ENCODE measurements at regions not wholly inside any gene's neighbourhood (a gene's known extent, or its start where the extent isn't known, plus 50 kb on each side); places are given as distances from the start of the nearest gene placed in this dataset.

DNA sequence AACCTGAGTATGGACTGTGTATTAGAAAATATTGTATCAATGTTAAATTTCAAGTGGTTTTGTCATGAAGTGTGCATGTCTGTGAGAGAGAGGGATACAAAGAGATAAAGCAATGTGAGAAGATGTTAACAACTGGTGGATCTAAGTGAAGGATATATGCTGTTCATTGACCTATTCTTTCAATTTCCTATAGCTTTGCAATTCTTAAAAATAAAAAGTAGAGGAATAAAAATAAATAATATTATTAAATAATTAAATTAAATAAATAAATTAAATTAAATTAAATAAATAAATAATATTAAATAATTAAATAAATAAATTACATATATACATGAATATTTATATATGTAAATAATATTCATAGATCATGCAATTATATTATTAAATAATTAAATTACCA, 131.2 kb upstream of the DACH1 start:
- no peaks in the 10 kb centered on the region for H4K20me1 ChIP-seq (ENCODE audit: insufficient read depth, low read length, poor library complexity, severe bottlenecking)
- H2AFZ ChIP-seq (ENCODE audit: low read length) = no peak overlapping the region
- H3K4me2 ChIP-seq (ENCODE audit: low read depth, low read length, poor library complexity, severe bottlenecking) = no peak overlapping the region
- no peaks in the 10 kb centered on the region for H3K9me2 ChIP-seq (replicated peaks; ENCODE audit: low read depth, low read length)
- TF ChIP-seq EZH2phosphoT487 (IDR thresholded peaks at IDR 0.05; ENCODE audit: borderline replicate concordance) = no peak
- TF ChIP-seq, protein P1, sequence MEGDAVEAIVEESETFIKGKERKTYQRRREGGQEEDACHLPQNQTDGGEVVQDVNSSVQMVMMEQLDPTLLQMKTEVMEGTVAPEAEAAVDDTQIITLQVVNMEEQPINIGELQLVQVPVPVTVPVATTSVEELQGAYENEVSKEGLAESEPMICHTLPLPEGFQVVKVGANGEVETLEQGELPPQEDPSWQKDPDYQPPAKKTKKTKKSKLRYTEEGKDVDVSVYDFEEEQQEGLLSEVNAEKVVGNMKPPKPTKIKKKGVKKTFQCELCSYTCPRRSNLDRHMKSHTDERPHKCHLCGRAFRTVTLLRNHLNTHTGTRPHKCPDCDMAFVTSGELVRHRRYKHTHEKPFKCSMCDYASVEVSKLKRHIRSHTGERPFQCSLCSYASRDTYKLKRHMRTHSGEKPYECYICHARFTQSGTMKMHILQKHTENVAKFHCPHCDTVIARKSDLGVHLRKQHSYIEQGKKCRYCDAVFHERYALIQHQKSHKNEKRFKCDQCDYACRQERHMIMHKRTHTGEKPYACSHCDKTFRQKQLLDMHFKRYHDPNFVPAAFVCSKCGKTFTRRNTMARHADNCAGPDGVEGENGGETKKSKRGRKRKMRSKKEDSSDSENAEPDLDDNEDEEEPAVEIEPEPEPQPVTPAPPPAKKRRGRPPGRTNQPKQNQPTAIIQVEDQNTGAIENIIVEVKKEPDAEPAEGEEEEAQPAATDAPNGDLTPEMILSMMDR (conservative IDR thresholded peaks at IDR 0.05; ENCODE audit: low read length) = no peak
- H3K27me3 ChIP-seq (ENCODE audit: insufficient read depth, low read length, poor library complexity, severe bottlenecking) = no peaks in the 10 kb centered on the region
- H3F3A ChIP-seq (ENCODE audit: low read depth) = no peaks in the 10 kb centered on the region
- H3K4me3 ChIP-seq (ENCODE audit: low read length, poor library complexity, severe bottlenecking) = no peak overlapping the region
- no peaks in the 10 kb centered on the region for H3K9me3 ChIP-seq (ENCODE audit: insufficient read depth, low read depth, low read length)
- H3K4me1 ChIP-seq (ENCODE audit: insufficient read depth, low read length, poor library complexity, severe bottlenecking) = no peaks in the 10 kb centered on the region
- no peaks in the 10 kb centered on the region for H3K79me2 ChIP-seq (ENCODE audit: insufficient read depth, low read length)
- no peak overlapping the region for H3K9ac ChIP-seq (ENCODE audit: low read depth, low read length, poor library complexity, severe bottlenecking)
- no peaks in the 10 kb centered on the region for H3K36me3 ChIP-seq (ENCODE audit: insufficient read depth, low read length)

DNA sequence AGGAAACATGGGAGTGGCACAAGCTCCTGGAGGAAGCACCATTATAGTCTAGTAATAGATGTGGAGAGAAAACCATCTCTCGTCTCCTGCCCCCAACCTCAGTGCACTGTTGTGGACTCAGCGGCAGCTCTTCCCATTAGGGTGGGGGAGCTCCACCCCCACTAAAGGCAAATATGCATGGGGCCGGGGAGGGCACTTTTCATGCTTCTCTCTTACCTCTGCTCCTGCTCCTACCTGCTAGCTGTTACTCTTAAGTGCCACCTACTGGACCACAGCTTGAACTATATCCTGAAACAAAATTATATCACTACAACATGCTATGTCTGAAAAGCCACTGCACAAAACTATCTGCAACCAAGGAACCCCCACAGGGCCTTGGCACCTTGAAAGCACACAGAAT, 112.6 kb upstream of the DACH1 start:
- H3K4me3 ChIP-seq (ENCODE audit: low read length, poor library complexity, severe bottlenecking) = no peak overlapping the region
- no peaks in the 10 kb centered on the region for H3K9me2 ChIP-seq (replicated peaks; ENCODE audit: low read depth, low read length)
- H3K9ac ChIP-seq (ENCODE audit: low read depth, low read length, poor library complexity, severe bottlenecking) = no peak overlapping the region
- no peaks in the 10 kb centered on the region for H4K20me1 ChIP-seq (ENCODE audit: insufficient read depth, low read length, poor library complexity, severe bottlenecking)
- TF ChIP-seq EZH2phosphoT487 (IDR thresholded peaks at IDR 0.05; ENCODE audit: borderline replicate concordance) = no peak
- TF ChIP-seq, protein P1 (conservative IDR thresholded peaks at IDR 0.05; ENCODE audit: low read length) = peak; percentile 68
- no peaks in the 10 kb centered on the region for H3K36me3 ChIP-seq (ENCODE audit: insufficient read depth, low read length)
- no peaks in the 10 kb centered on the region for H3K9me3 ChIP-seq (ENCODE audit: insufficient read depth, low read depth, low read length)
- no peaks in the 10 kb centered on the region for H3K27me3 ChIP-seq (ENCODE audit: insufficient read depth, low read length, poor library complexity, severe bottlenecking)
- H3K4me1 ChIP-seq (ENCODE audit: insufficient read depth, low read length, poor library complexity, severe bottlenecking) = no peaks in the 10 kb centered on the region
- 0 out of 2 replicates have a peak overlapping the region, but pooled peaks have one; percentile 41 for H2AFZ ChIP-seq (ENCODE audit: low read length)
- H3K4me2 ChIP-seq (ENCODE audit: low read depth, low read length, poor library complexity, severe bottlenecking) = no peak overlapping the region
- no peaks in the 10 kb centered on the region for H3F3A ChIP-seq (ENCODE audit: low read depth)
- no peaks in the 10 kb centered on the region for H3K79me2 ChIP-seq (ENCODE audit: insufficient read depth, low read length)

DNA sequence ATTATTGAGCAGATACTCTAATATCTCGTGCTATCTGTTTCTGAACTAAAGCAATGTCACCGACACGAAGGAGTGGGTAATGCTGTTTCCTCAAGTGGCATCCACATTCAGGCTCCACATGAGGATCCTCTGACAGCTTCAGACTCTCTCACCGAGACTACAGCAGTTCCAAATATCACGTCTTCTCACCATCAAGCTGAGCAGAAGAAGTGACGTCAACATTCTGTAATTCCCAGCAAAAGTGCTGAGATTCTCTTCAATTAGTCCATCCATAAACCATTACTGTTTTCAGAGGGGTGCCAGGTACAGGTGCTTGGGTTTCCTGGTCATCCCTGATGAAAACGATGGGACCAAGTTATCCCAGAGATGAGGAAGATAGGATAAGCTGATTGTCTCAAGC, 110.0 kb upstream of the DACH1 start:
- Histone ChIP-seq H3K4me2 (ENCODE audit: low read depth, low read length, poor library complexity, severe bottlenecking) (no peak overlapping the region), H3K9ac (ENCODE audit: low read depth, low read length, poor library complexity, severe bottlenecking) (no peak overlapping the region), H2AFZ (ENCODE audit: low read length) (no peak overlapping the region), H3K79me2 (ENCODE audit: insufficient read depth, low read length) (no peaks in the 10 kb centered on the region), H3K4me3 (ENCODE audit: low read length, poor library complexity, severe bottlenecking) (no peak overlapping the region), H3K9me3 (ENCODE audit: insufficient read depth, low read depth, low read length) (no peaks in the 10 kb centered on the region), H3K36me3 (ENCODE audit: insufficient read depth, low read length) (no peaks in the 10 kb centered on the region), H3K4me1 (ENCODE audit: insufficient read depth, low read length, poor library complexity, severe bottlenecking) (no peaks in the 10 kb centered on the region), H3K27me3 (ENCODE audit: insufficient read depth, low read length, poor library complexity, severe bottlenecking) (no peaks in the 10 kb centered on the region), H3K9me2 (replicated peaks; ENCODE audit: low read depth, low read length) (no peaks in the 10 kb centered on the region), H3F3A (ENCODE audit: low read depth) (no peaks in the 10 kb centered on the region), H4K20me1 (ENCODE audit: insufficient read depth, low read length, poor library complexity, severe bottlenecking) (no peaks in the 10 kb centered on the region)
- TF ChIP-seq, protein P1 (conservative IDR thresholded peaks at IDR 0.05; ENCODE audit: low read length) = no peak
- no peak for TF ChIP-seq EZH2phosphoT487 (IDR thresholded peaks at IDR 0.05; ENCODE audit: borderline replicate concordance)

Measured in Loucy (cell line).